DOHH2 (cell line): ENCODE measurements at regions not wholly inside any gene's neighbourhood (a gene's known extent, or its start where the extent isn't known, plus 50 kb on each side); places are given as distances from the start of the nearest gene placed in this dataset.

Experiments used
- H3F3A ChIP-seq: fragments of 200-600 bp; sonication (generic), shearing (Covaris generic); 2 replicates; pipeline ENCODE4 v1.6.0; 2016; ENCODE audit warnings: antibody characterized with exemption, mild to moderate bottlenecking; ENCODE audit not compliant: control insufficient read depth, insufficient read depth
- H3K27ac ChIP-seq: fragments of 200-600 bp; sonication (generic); 2 replicates; pipeline ENCODE4 v1.5.1; 2014; ENCODE audit warnings: low read depth, mild to moderate bottlenecking, low read length, moderate library complexity
- H3K27me3 ChIP-seq: fragments of 200-600 bp; sonication (generic); 2 replicates; pipeline ENCODE4 v1.6.1; 2014; ENCODE audit warnings: mild to moderate bottlenecking, low read length, mixed read lengths; ENCODE audit not compliant: control insufficient read depth
- H3K36me3 ChIP-seq: fragments of 200-600 bp; sonication (generic); 2 replicates; pipeline ENCODE4 v1.6.1; 2014; ENCODE audit warnings: mild to moderate bottlenecking, low read length, moderate library complexity, mixed read lengths; ENCODE audit not compliant: control insufficient read depth
- H3K4me1 ChIP-seq: fragments of 200-600 bp; sonication (generic); 2 replicates; pipeline ENCODE4 v1.6.1; 2014; ENCODE audit warnings: mild to moderate bottlenecking, low read length, mixed read lengths; ENCODE audit not compliant: control insufficient read depth
- H3K4me2 ChIP-seq: fragments of 200-600 bp; sonication (generic); 2 replicates; pipeline ENCODE4 v1.6.0; 2014; ENCODE audit warnings: mild to moderate bottlenecking, low read length, moderate library complexity
- H3K4me3 ChIP-seq: fragments of 200-600 bp; sonication (generic); 2 replicates; pipeline ENCODE4 v1.5.1; 2014; ENCODE audit warnings: mild to moderate bottlenecking, low read length, mixed read lengths
- H3K79me2 ChIP-seq: fragments of 200-600 bp; sonication (generic); 2 replicates; pipeline ENCODE4 v1.6.1; 2014; ENCODE audit warnings: mild to moderate bottlenecking, low read length, mixed read lengths; ENCODE audit not compliant: control insufficient read depth
- H3K9me2 ChIP-seq: fragments of 200-600 bp; sonication (generic); replicated peaks from 2 replicates; pipeline ENCODE4 v1.6.1; 2014; ENCODE audit warnings: mild to moderate bottlenecking, low read length, mixed read lengths; ENCODE audit not compliant: control insufficient read depth
- H3K9me3 ChIP-seq: fragments of 200-600 bp; sonication (generic); 2 replicates; pipeline ENCODE4 v1.6.1; 2014; ENCODE audit warnings: antibody characterized with exemption, low read length, mixed read lengths; ENCODE audit not compliant: control insufficient read depth, insufficient read depth
- H4K20me1 ChIP-seq: fragments of 200-600 bp; sonication (generic); 2 replicates; pipeline ENCODE4 v1.6.0; 2014; ENCODE audit warnings: low read depth, mild to moderate bottlenecking, antibody characterized with exemption, low read length, moderate library complexity; ENCODE audit not compliant: control insufficient read depth, insufficient read depth
- CTCF ChIP-seq: fragments of 200-600 bp; sonication (generic); IDR thresholded peaks from one replicate; pipeline ENCODE4 v1.5.1; 2014; ENCODE audit warnings: antibody characterized with exemption, mild to moderate bottlenecking, low read depth, low read length; ENCODE audit not compliant: poor library complexity, severe bottlenecking
- EZH2phosphoT487 ChIP-seq: fragments of 200-600 bp; sonication (generic); IDR thresholded peaks from 2 replicates; pipeline ENCODE4 v1.6.1; 2017; ENCODE audit warnings: borderline replicate concordance, mild to moderate bottlenecking, antibody characterized with exemption, low read length, moderate library complexity, mixed read lengths

DNA sequence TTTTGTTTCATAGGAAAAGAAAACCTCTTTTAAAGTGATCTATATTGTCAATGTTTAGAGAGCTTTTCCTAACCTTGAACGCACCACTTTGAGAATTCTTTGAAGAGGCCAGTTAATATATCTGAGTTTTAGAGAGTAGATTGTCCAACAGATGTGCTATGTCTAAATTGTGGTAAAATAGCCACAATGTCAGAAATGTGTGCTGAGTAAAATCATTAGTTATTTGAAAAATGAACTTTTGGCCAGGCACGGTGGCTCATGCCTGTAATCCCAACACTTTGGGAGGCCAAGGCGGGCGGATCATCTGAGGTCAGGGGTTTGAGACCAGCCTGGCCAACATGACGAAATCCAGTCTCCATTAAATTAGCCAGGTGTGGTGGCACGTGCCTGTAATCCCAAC is 61.6 kb upstream of the KIAA1217 start:
- Histone ChIP-seq H3K9me3 (no peaks in the 10 kb centered on the region), H3K27me3 (no peaks in the 10 kb centered on the region), H3K79me2 (no peaks in the 10 kb centered on the region), H3K9me2 (no peaks in the 10 kb centered on the region), H3K36me3 (no peaks in the 10 kb centered on the region), H4K20me1 (no peaks in the 10 kb centered on the region), H3F3A (no peaks in the 10 kb centered on the region), H3K4me2 (no peak overlapping the region), H3K4me1 (no peaks in the 10 kb centered on the region), H3K4me3 (no peak overlapping the region), H3K27ac (no peak overlapping the region)
- TF ChIP-seq CTCF (no peak), EZH2phosphoT487 (no peak)

DNA sequence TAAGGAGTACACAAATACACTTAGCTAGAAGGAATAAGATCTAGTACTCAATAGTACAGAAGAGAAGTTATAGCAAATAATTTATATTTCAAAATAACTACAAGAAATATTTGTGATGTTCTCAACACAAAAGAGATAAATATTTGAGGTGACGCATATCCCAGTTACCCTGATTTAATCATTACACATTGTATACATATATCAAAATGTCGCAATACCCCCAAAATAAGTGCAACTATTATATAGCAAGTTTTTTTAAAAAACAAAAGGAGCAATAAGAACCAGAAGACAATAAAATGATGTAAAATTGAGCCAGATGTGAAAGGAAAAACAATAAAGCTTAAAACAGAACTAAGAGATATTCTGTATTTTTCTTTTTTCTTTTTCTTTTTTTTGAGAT is 59.3 kb upstream of the KIAA1217 start:
- H3F3A ChIP-seq: no peaks in the 10 kb centered on the region
- no peaks in the 10 kb centered on the region for H3K4me1 ChIP-seq
- no peaks in the 10 kb centered on the region for H4K20me1 ChIP-seq
- H3K27ac ChIP-seq: no peak overlapping the region
- TF ChIP-seq CTCF (no peak), EZH2phosphoT487 (no peak)
- H3K27me3 ChIP-seq: no peaks in the 10 kb centered on the region
- no peak overlapping the region for H3K4me2 ChIP-seq
- no peaks in the 10 kb centered on the region for H3K79me2 ChIP-seq
- no peaks in the 10 kb centered on the region for H3K36me3 ChIP-seq
- H3K9me2 ChIP-seq: no peaks in the 10 kb centered on the region
- H3K4me3 ChIP-seq: no peak overlapping the region
- no peaks in the 10 kb centered on the region for H3K9me3 ChIP-seq

DNA sequence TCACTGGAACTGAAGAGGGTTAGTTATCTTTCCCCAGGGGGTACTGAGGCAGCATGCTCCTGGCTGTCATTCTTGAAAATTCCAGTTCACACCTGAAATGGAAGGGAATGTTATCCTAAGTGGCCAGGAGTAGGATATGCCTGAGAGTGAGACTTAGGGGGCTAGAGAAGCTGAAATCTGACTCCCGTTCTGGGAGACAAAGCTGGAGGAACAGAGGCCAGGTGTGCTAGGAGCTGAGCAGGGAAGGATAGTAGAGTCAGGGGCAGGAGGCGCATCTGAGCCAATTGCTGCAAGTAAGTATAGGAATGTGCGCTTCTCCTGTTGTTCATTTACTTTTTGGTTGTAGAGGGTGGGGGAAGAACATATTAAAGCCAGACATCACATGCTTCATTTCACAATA is 58.1 kb upstream of the KIAA1217 start:
- no peaks in the 10 kb centered on the region for H3K36me3 ChIP-seq
- H3K9me2 ChIP-seq: no peaks in the 10 kb centered on the region

More for the DNA sequence above, 58.1 kb upstream of the KIAA1217 start:
- H3K79me2 ChIP-seq: no peaks in the 10 kb centered on the region
- no peaks in the 10 kb centered on the region for H3F3A ChIP-seq
- no peak overlapping the region for H3K4me2 ChIP-seq
- no peaks in the 10 kb centered on the region for H3K4me1 ChIP-seq
- no peaks in the 10 kb centered on the region for H3K9me3 ChIP-seq
- no peaks in the 10 kb centered on the region for H3K27me3 ChIP-seq
- no peak for TF ChIP-seq CTCF
- no peak for TF ChIP-seq EZH2phosphoT487
- H3K4me3 ChIP-seq: no peak overlapping the region
- H4K20me1 ChIP-seq: no peaks in the 10 kb centered on the region
- H3K27ac ChIP-seq: no peak overlapping the region
